HG03135 (cell line): ENCODE measurements at regions not wholly inside any gene's neighbourhood (a gene's known extent, or its start where the extent isn't known, plus 50 kb on each side); places are given as distances from the start of the nearest gene placed in this dataset.
"Not testable (repeated sequence)": the region's sequence is repeated elsewhere in the genome, so short reads cannot be mapped to it uniquely, and the experiment has no call there.

Source experiments
- ATAC-seq: cut with Tn5 transposase; IDR thresholded peaks from one replicate; pipeline ENCODE4 v1.9.1; 2021; ENCODE audit warnings: mild to moderate bottlenecking, moderate library complexity; ENCODE audit not compliant: unreplicated experiment

- ATAC-seq = no peak
Measured at GRCh38 chr3:137295336-137295735, 337.6 kb downstream of the IL20RB start.

GRCh38 chr3:137296116-137296515, 338.3 kb downstream of the IL20RB start:
- no peak for ATAC-seq

- ATAC-seq = no peak
Measured at GRCh38 chr3:137297770-137298169, 340.0 kb downstream of the IL20RB start.

GRCh38 chr3:137300703-137301102, 342.9 kb downstream of the IL20RB start:
- ATAC-seq = no peak

GRCh38 chr3:137304313-137305056, 346.7 kb downstream of the IL20RB start:
- no peak for ATAC-seq

- no peak for ATAC-seq
Measured at GRCh38 chr3:137324114-137324513, 366.3 kb downstream of the IL20RB start.

GRCh38 chr3:137325170-137325569, 367.4 kb downstream of the IL20RB start:
- ATAC-seq = no peak

- no peak for ATAC-seq
Measured at GRCh38 chr3:137325934-137326333, 368.2 kb downstream of the IL20RB start.

- no peak for ATAC-seq
Measured at GRCh38 chr3:137329594-137329993, 371.8 kb downstream of the IL20RB start.

- ATAC-seq = no peak
Measured at GRCh38 chr3:137330246-137330645, 372.5 kb downstream of the IL20RB start.

GRCh38 chr3:137332297-137332696, 374.5 kb downstream of the IL20RB start:
- no peak for ATAC-seq

GRCh38 chr3:137335478-137335877, 377.7 kb downstream of the IL20RB start:
- no peak for ATAC-seq

GRCh38 chr3:137338400-137338799, 380.6 kb downstream of the IL20RB start:
- ATAC-seq = not testable (repeated sequence)

- ATAC-seq = no peak
Measured at GRCh38 chr3:137343283-137343682, 385.5 kb downstream of the IL20RB start.

- ATAC-seq = no peak
Measured at GRCh38 chr3:137347132-137347531, 389.3 kb downstream of the IL20RB start.

GRCh38 chr3:137347817-137348368, 390.1 kb downstream of the IL20RB start:
- no peak for ATAC-seq

- no peak for ATAC-seq
Measured at GRCh38 chr3:137348936-137349335, 391.2 kb downstream of the IL20RB start.

- ATAC-seq = no peak
Measured at GRCh38 chr3:137349557-137350348, 392.0 kb downstream of the IL20RB start.

- ATAC-seq = no peak
Measured at GRCh38 chr3:137360531-137361201, 402.9 kb downstream of the IL20RB start.

GRCh38 chr3:137382005-137382594, 382.0 kb upstream of the SOX14 start:
- ATAC-seq = no peak

GRCh38 chr3:137385922-137386321, 378.2 kb upstream of the SOX14 start:
- no peak for ATAC-seq
